Neuronal stem cell (in vitro differentiated cells): ENCODE measurements at regions not wholly inside any gene's neighbourhood (a gene's known extent, or its start where the extent isn't known, plus 50 kb on each side); places are given as distances from the start of the nearest gene placed in this dataset.
A peak's percentile ranks its signal among the peaks of the same experiment; 100 is the strongest.

Experiments
- DNase-seq: peaks from one replicate; pipeline ENCODE4 v3.0.0-alpha.2; 2013; ENCODE audit warnings: low spot score
- H2AFZ ChIP-seq: one replicate; pipeline ENCODE4 v1.6.1; 2013; ENCODE audit warnings: mild to moderate bottlenecking, low read length, inconsistent platforms
- H2AK5ac ChIP-seq: 2 replicates; pipeline ENCODE4 v1.6.1; 2013; ENCODE audit warnings: low read depth, mild to moderate bottlenecking, inconsistent platforms, low read length, moderate library complexity, mixed read lengths
- H2BK120ac ChIP-seq: 2 replicates; pipeline ENCODE4 v1.6.1; 2013; ENCODE audit warnings: low read depth, mild to moderate bottlenecking, inconsistent platforms, low read length, moderate library complexity, mixed read lengths
- H2BK12ac ChIP-seq: one replicate; pipeline ENCODE4 v1.6.1; 2013; ENCODE audit warnings: low read length, inconsistent platforms
- H2BK15ac ChIP-seq: 2 replicates; pipeline ENCODE4 v1.6.1; 2013; ENCODE audit warnings: mild to moderate bottlenecking, low read length, inconsistent platforms, mixed read lengths
- H2BK5ac ChIP-seq: one replicate; pipeline ENCODE4 v1.6.1; 2013; ENCODE audit warnings: inconsistent platforms, mild to moderate bottlenecking, low read length, moderate library complexity
- H3K14ac ChIP-seq: one replicate; pipeline ENCODE4 v1.6.1; 2013; ENCODE audit warnings: low read length, inconsistent platforms
- H3K18ac ChIP-seq: 2 replicates; pipeline ENCODE4 v1.6.1; 2013; ENCODE audit warnings: low read length, inconsistent platforms
- H3K23ac ChIP-seq: 2 replicates; pipeline ENCODE4 v1.6.1; 2013; ENCODE audit warnings: low read depth, mild to moderate bottlenecking, mixed read lengths, low read length, inconsistent platforms; ENCODE audit not compliant: poor library complexity
- H3K27ac ChIP-seq: replicated peaks from 3 replicates; pipeline ENCODE4 v1.5.1; 2013; ENCODE audit warnings: low read length, inconsistent platforms
- H3K27me3 ChIP-seq, 3 experiments: 2 replicates each; pipeline ENCODE4 v1.6.1; 2013; ENCODE audit warnings: low read length in 3 of 3, mild to moderate bottlenecking in 2 of 3, inconsistent platforms in 1 of 3, low read depth in 1 of 3, mixed read lengths in 1 of 3, moderate library complexity in 1 of 3; ENCODE audit not compliant: control insufficient read depth in 3 of 3, insufficient read depth in 3 of 3
- H3K36me3 ChIP-seq, 2 donors: replicated peaks in 1 of 2; 2 replicates each; pipeline ENCODE4 v1.6.1; 2013; ENCODE audit warnings: low read length in 2 of 2; ENCODE audit not compliant: control insufficient read depth in 2 of 2, insufficient read depth in 2 of 2
- H3K4ac ChIP-seq: 2 replicates; pipeline ENCODE4 v1.6.1; 2013; ENCODE audit warnings: inconsistent platforms, mild to moderate bottlenecking, low read length, moderate library complexity
- H3K4me1 ChIP-seq, 2 donors: 1 replicate in 1 of 2; 2 replicates in 1 of 2; pipeline ENCODE4 v1.6.1; 2013; ENCODE audit warnings: low read length in 2 of 2, low read depth in 1 of 2; ENCODE audit not compliant: control insufficient read depth in 2 of 2, insufficient read depth in 1 of 2
- H3K4me2 ChIP-seq: one replicate; pipeline ENCODE4 v1.6.1; 2013; ENCODE audit warnings: mild to moderate bottlenecking, low read length, inconsistent platforms; ENCODE audit not compliant: insufficient read depth, poor library complexity, severe bottlenecking
- H3K4me3 ChIP-seq, 2 donors: 2 replicates each; pipeline ENCODE4 v1.5.1; 2013; ENCODE audit warnings: low read length in 2 of 2, mild to moderate bottlenecking in 2 of 2, inconsistent platforms in 1 of 2, moderate library complexity in 1 of 2
- H3K79me1 ChIP-seq: one replicate; pipeline ENCODE4 v1.6.1; 2013; ENCODE audit warnings: low read depth, mild to moderate bottlenecking, inconsistent platforms, low read length, moderate library complexity
- H3K9ac ChIP-seq: one replicate; pipeline ENCODE4 v1.6.1; 2013; ENCODE audit warnings: mild to moderate bottlenecking, low read depth, low read length, inconsistent platforms; ENCODE audit not compliant: poor library complexity
- H3K9me3 ChIP-seq, 2 donors: replicated peaks in 1 of 2; 2 replicates each; pipeline versions ENCODE3 to v1.6.1; 2013; ENCODE audit warnings: low read length in 2 of 2, mild to moderate bottlenecking in 2 of 2, inconsistent platforms in 1 of 2, low read depth in 1 of 2, mixed read lengths in 1 of 2, moderate library complexity in 1 of 2; ENCODE audit not compliant: control insufficient read depth in 2 of 2, insufficient read depth in 1 of 2
- H4K8ac ChIP-seq: one replicate; pipeline ENCODE4 v1.6.1; 2013; ENCODE audit warnings: low read depth, mild to moderate bottlenecking, inconsistent platforms, low read length, moderate library complexity
- H4K91ac ChIP-seq: one replicate; pipeline ENCODE4 v1.6.1; 2013; ENCODE audit warnings: low read length, low read depth, mild to moderate bottlenecking, inconsistent platforms; ENCODE audit not compliant: poor library complexity
- WGBS, 2 donors: extraction: QIAGEN DNeasy Blood & Tissue Kit; methylation state at CpG; one replicate each; pipeline ENCODE4 v1.1.7; 2013; ENCODE audit warnings: missing lambda C conversion rate in 2 of 2, mixed read lengths in 1 of 2; ENCODE audit not compliant: insufficient read length in 2 of 2, insufficient replicate concordance in 1 of 2; ENCODE audit errors: extremely low coverage in 2 of 2; 5-methylcytosine and 5-hydroxymethylcytosine counted together

DNA sequence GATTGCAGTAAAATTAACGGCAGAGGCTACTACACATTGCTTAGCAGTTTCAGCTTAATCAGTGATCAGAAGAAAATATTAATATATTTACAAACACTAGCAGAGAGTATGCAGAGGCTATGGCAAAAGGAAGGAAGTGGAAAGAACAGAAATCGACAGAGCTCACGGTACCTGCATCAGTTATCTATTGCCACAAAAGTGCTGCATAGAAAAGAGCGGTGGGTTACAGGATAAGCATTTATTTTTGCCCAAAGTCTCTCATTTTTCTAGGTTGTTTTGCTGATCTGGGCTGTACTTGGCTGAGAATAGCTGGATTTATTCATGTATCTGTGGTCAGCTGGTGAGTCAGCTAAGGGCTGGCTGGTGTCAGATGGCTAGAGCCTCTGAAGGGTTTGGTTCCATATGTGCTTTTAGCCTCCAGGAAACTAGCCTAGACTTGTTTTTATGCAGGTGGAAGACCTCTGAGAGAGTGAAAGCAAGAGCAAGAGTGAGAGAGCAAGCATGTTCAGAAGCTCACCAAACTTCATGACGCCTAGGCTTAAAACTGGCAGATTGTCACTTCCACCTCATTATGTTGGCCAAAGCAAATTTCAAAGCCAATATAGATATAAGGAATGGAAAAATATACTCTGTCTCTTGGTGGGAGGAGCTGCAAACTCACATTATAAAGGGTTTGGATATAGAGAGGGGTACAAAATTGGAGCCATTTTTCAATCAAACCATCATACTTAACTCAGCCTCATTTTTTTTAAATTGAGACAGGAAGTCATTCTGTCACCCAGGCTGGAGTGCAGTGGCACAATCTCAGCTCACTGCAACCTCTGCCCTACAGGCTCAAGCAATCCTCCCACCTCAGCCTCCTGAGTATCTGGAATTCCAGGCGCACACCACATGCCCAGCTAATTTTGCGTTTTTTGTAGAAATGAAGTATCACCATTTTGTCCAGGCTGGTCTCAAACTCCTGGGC is 153.2 kb upstream of the RPL34 start:
- H2BK120ac ChIP-seq, result no peak overlapping the region
- H3K4me2 ChIP-seq, result no peak overlapping the region
- WGBS, 2 donors, result no CpG with 5 or more reads among the region's 7 CpGs
- no peak overlapping the region for H3K27ac ChIP-seq
- no peak overlapping the region for H2AK5ac ChIP-seq
- no peak overlapping the region for H4K91ac ChIP-seq
- no peaks in the 10 kb centered on the region for H3K79me1 ChIP-seq
- no peak overlapping the region for H2BK12ac ChIP-seq
- no peaks in the 10 kb centered on the region for H3K4me1 ChIP-seq
- no peak overlapping the region for H3K4me3 ChIP-seq
- no peak overlapping the region for H3K4ac ChIP-seq
- no peak overlapping the region for H3K18ac ChIP-seq
- H2BK15ac ChIP-seq, result no peak overlapping the region
- H3K9ac ChIP-seq, result no peak overlapping the region
- no peak overlapping the region for H3K23ac ChIP-seq
- H2AFZ ChIP-seq, result peak overlapping the region; percentile 38
- H2BK5ac ChIP-seq, result no peak overlapping the region
- no peak overlapping the region for H4K8ac ChIP-seq
- no peak overlapping the region for H3K14ac ChIP-seq
- no peaks in the 10 kb centered on the region for H3K9me3 ChIP-seq
- no peaks in the 10 kb centered on the region for H3K27me3 ChIP-seq
- no peaks in the 10 kb centered on the region for H3K36me3 ChIP-seq
- no peak for DNase-seq

DNA sequence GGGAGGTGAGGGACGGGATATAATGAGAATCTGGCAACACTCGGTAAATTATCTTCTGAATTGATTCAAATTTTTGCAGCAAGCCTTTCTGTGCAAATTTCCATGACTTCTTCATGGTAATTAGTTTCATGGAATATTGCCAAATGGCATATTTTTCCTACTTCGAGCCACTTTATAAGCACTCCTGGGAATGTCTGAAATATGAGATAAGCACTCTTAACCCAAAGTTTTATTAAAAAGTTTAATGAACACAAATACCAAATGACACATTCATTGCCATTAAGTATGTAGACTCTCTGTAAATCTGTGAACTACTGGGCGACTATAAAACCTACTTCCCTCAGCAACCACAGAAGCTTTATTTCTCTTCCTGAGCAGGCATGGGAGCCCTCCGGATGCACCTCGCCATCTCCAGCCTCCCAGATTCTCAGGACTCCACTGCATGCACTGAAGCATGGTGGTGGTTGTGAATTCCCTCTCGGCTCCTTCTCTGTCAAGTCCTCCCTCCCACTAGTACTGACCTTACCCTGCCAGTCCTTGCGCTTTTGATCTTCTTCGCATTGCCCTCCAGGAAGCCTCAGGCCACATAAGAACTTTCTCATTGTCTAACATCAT is 154.4 kb upstream of the RPL34 start:
- Histone ChIP-seq H3K18ac (no peak overlapping the region), H3K36me3 (no peaks in the 10 kb centered on the region), H3K23ac (no peak overlapping the region), H3K9ac (no peak overlapping the region), H2BK12ac (no peak overlapping the region), H3K4me3 (no peak overlapping the region), H3K9me3 (no peaks in the 10 kb centered on the region), H3K27me3 (no peaks in the 10 kb centered on the region), H2BK5ac (no peak overlapping the region), H3K27ac (no peak overlapping the region), H2BK120ac (no peak overlapping the region), H4K8ac (no peak overlapping the region), H4K91ac (no peak overlapping the region), H2AK5ac (no peak overlapping the region), H3K4me1 (no peaks in the 10 kb centered on the region), H3K79me1 (no peaks in the 10 kb centered on the region), H3K4ac (no peak overlapping the region), H2AFZ (no peak overlapping the region), H3K14ac (no peak overlapping the region), H2BK15ac (no peak overlapping the region), H3K4me2 (no peak overlapping the region)
- no CpG with 5 or more reads among the region's 9 CpGs for WGBS, 2 donors
- no peak for DNase-seq

- Histone ChIP-seq H2BK120ac (no peak overlapping the region), H3K4me3 (no peak overlapping the region), H3K27ac (no peak overlapping the region), H4K91ac (no peak overlapping the region), H2AK5ac (no peak overlapping the region), H3K4me2 (no peak overlapping the region), H3K36me3 (no peaks in the 10 kb centered on the region), H3K4me1 (no peaks in the 10 kb centered on the region), H3K23ac (no peak overlapping the region), H3K79me1 (no peaks in the 10 kb centered on the region), H4K8ac (no peak overlapping the region), H2BK12ac (no peak overlapping the region), H3K18ac (no peak overlapping the region), H2AFZ (no peak overlapping the region), H3K9me3 (no peaks in the 10 kb centered on the region), H2BK5ac (no peak overlapping the region), H2BK15ac (no peak overlapping the region), H3K9ac (no peak overlapping the region), H3K14ac (no peak overlapping the region), H3K4ac (no peak overlapping the region), H3K27me3 (no peaks in the 10 kb centered on the region)
- WGBS, 2 donors, result no CpG with 5 or more reads among the region's 2 CpGs
- no peak for DNase-seq
Observed at GRCh38 chr4:108458681-108459080, 161.7 kb upstream of the RPL34 start.

- no peak overlapping the region for H2BK120ac ChIP-seq
Observed at GRCh38 chr4:108454227-108454626, 166.1 kb upstream of the RPL34 start.

More at GRCh38 chr4:108454227-108454626, 166.1 kb upstream of the RPL34 start:
- Histone ChIP-seq H2AFZ (no peak overlapping the region), H3K4me2 (no peak overlapping the region), H4K8ac (no peak overlapping the region), H4K91ac (no peak overlapping the region), H3K9me3 (no peaks in the 10 kb centered on the region), H3K4ac (no peak overlapping the region), H2BK12ac (no peak overlapping the region), H3K4me1 (no peaks in the 10 kb centered on the region), H3K79me1 (no peaks in the 10 kb centered on the region), H2AK5ac (no peak overlapping the region), H3K36me3 (no peaks in the 10 kb centered on the region), H3K27ac (no peak overlapping the region), H2BK15ac (no peak overlapping the region), H3K27me3 (no peaks in the 10 kb centered on the region), H3K23ac (no peak overlapping the region), H3K9ac (no peak overlapping the region), H3K4me3 (no peak overlapping the region), H3K18ac (no peak overlapping the region), H3K14ac (no peak overlapping the region), H2BK5ac (no peak overlapping the region)
- no peak for DNase-seq
- WGBS, 2 donors, result no CpG with 5 or more reads among the region's 2 CpGs
